Ascending aorta (tissue), 2 donors: ENCODE measurements at regions not wholly inside any gene's neighbourhood (a gene's known extent, or its start where the extent isn't known, plus 50 kb on each side); places are given as distances from the start of the nearest gene placed in this dataset.
"Not testable (repeated sequence)": the region's sequence is repeated elsewhere in the genome, so short reads cannot be mapped to it uniquely, and the experiment has no call there.

Experiments
- DNase-seq, 2 donors: peaks; one replicate each; pipeline ENCODE4 v3.0.0-alpha.2; 2019; ENCODE audit warnings: low spot score in 2 of 2
- H3K27ac ChIP-seq, 2 donors: fragments of 200-600 bp; sonication (generic); one replicate each; pipeline ENCODE4 v1.5.1; 2016 to 2017; ENCODE audit warnings: mild to moderate bottlenecking in 1 of 2
- H3K27me3 ChIP-seq: fragments of 200-600 bp; sonication (generic); one replicate; pipeline ENCODE4 v1.5.1; 2017
- H3K36me3 ChIP-seq, 2 donors: fragments of 200-600 bp; sonication (generic); one replicate each; pipeline ENCODE4 v1.5.1; 2016
- H3K4me1 ChIP-seq, 2 donors: fragments of 200-600 bp; sonication (generic); one replicate each; pipeline ENCODE4 v1.5.1; 2016 to 2017; ENCODE audit warnings: mild to moderate bottlenecking in 1 of 2
- H3K4me3 ChIP-seq, 2 donors: fragments of 200-600 bp; sonication (generic); one replicate each; pipeline ENCODE4 v1.5.1; 2016 to 2017; ENCODE audit warnings: mild to moderate bottlenecking in 1 of 2
- H3K9me3 ChIP-seq, 2 donors: fragments of 200-600 bp; sonication (generic); one replicate each; pipeline ENCODE4 v1.5.1; 2016
- CTCF ChIP-seq, 3 experiments: fragments of 200-600 bp in 2 of 3; fragments of 450-650 bp in 1 of 3; sonication (generic) in 2 of 3; IDR thresholded peaks; one replicate each; pipeline ENCODE4 v1.5.1; 2016 to 2019; ENCODE audit warnings: antibody characterized with exemption in 3 of 3, mild to moderate bottlenecking in 1 of 3, moderate library complexity in 1 of 3
- intact Hi-C: fragments of 100-400 bp; cut with DNase I; formaldehyde crosslinking; loops from one replicate; pipeline ENCODE4 v1.15.1; 2023

- Histone ChIP-seq H3K36me3 (no peaks in the 10 kb centered on the region), H3K27ac (no peak overlapping the region), H3K27me3 (no peaks in the 10 kb centered on the region), H3K4me3 (no peak overlapping the region), H3K9me3 (no peaks in the 10 kb centered on the region), H3K4me1 (no peaks in the 10 kb centered on the region)
- TF ChIP-seq CTCF (IDR thresholded peaks at IDR 0.05), result no peak
- DNase-seq, result no peak
- intact Hi-C loops, result no loop called here
Measured at GRCh38 chr2:89848763-89849368, 1157.4 kb downstream of the RPIA start.

- Histone ChIP-seq H3K4me1 (no peaks in the 10 kb centered on the region), H3K27ac (no peak overlapping the region), H3K4me3 (no peak overlapping the region), H3K27me3 (no peaks in the 10 kb centered on the region), H3K9me3 (no peaks in the 10 kb centered on the region), H3K36me3 (no peaks in the 10 kb centered on the region)
- intact Hi-C loops, result no loop called here
- no peak for TF ChIP-seq CTCF (IDR thresholded peaks at IDR 0.05)
- no peak for DNase-seq
Measured at GRCh38 chr2:89849731-89850130, 1158.3 kb downstream of the RPIA start.

- no peak for TF ChIP-seq CTCF (IDR thresholded peaks at IDR 0.05)
- H3K4me3 ChIP-seq, result no peak overlapping the region
- H3K27me3 ChIP-seq, result no peaks in the 10 kb centered on the region
- H3K27ac ChIP-seq, result no peak overlapping the region
- intact Hi-C loops, result no loop called here
- no peaks in the 10 kb centered on the region for H3K4me1 ChIP-seq
- H3K9me3 ChIP-seq, result no peaks in the 10 kb centered on the region
- DNase-seq, result no peak
- H3K36me3 ChIP-seq, result no peaks in the 10 kb centered on the region
Measured at GRCh38 chr2:89850481-89850880, 1159.0 kb downstream of the RPIA start.

- intact Hi-C loops, result no loop called here
- TF ChIP-seq CTCF (IDR thresholded peaks at IDR 0.05), result no peak
- Histone ChIP-seq H3K9me3 (no peaks in the 10 kb centered on the region), H3K36me3 (no peaks in the 10 kb centered on the region), H3K27ac (no peak overlapping the region), H3K27me3 (no peaks in the 10 kb centered on the region), H3K4me3 (no peak overlapping the region), H3K4me1 (no peaks in the 10 kb centered on the region)
- DNase-seq, result no peak
Measured at GRCh38 chr2:89850881-89851582, 1159.6 kb downstream of the RPIA start.

- no peak for DNase-seq
- intact Hi-C loops, result no loop called here
- H3K4me3 ChIP-seq, result no peak overlapping the region
Measured at GRCh38 chr2:89851583-89851905, 1160.1 kb downstream of the RPIA start.

GRCh38 chr2:89853427-89853826 is 1162.0 kb downstream of the RPIA start:
- H3K27ac ChIP-seq, intact Hi-C loops, H3K4me3 ChIP-seq, H3K27me3 ChIP-seq, DNase-seq, H3K9me3 ChIP-seq, H3K4me1 ChIP-seq, H3K36me3 ChIP-seq: not testable (repeated sequence)

More at GRCh38 chr2:89851583-89851905, 1160.1 kb downstream of the RPIA start:
- Histone ChIP-seq H3K9me3 (no peaks in the 10 kb centered on the region), H3K4me1 (no peaks in the 10 kb centered on the region), H3K36me3 (no peaks in the 10 kb centered on the region), H3K27ac (no peak overlapping the region), H3K27me3 (no peaks in the 10 kb centered on the region)
- no peak for TF ChIP-seq CTCF (IDR thresholded peaks at IDR 0.05)

- H3K27ac ChIP-seq, H3K9me3 ChIP-seq, H3K4me3 ChIP-seq, H3K27me3 ChIP-seq, H3K4me1 ChIP-seq, H3K36me3 ChIP-seq, intact Hi-C loops, DNase-seq: not testable (repeated sequence)
Measured at GRCh38 chr2:89855752-89856151, 1164.3 kb downstream of the RPIA start.

- DNase-seq, H3K27me3 ChIP-seq, H3K27ac ChIP-seq, intact Hi-C loops, H3K9me3 ChIP-seq, H3K4me3 ChIP-seq, H3K36me3 ChIP-seq, H3K4me1 ChIP-seq: not testable (repeated sequence)
Measured at GRCh38 chr2:89856305-89856704, 1164.8 kb downstream of the RPIA start.

GRCh38 chr2:89862164-89862563 is 1170.7 kb downstream of the RPIA start:
- DNase-seq, intact Hi-C loops, H3K9me3 ChIP-seq, H3K4me1 ChIP-seq, H3K27me3 ChIP-seq, H3K27ac ChIP-seq, H3K4me3 ChIP-seq, H3K36me3 ChIP-seq: not testable (repeated sequence)
